VCaP (cell line): ENCODE measurements at regions not wholly inside any gene's neighbourhood (a gene's known extent, or its start where the extent isn't known, plus 50 kb on each side); places are given as distances from the start of the nearest gene placed in this dataset.
A peak's percentile ranks its signal among the peaks of the same experiment; 100 is the strongest.
"Not testable (repeated sequence)": the region's sequence is repeated elsewhere in the genome, so short reads cannot be mapped to it uniquely, and the experiment has no call there.

Source experiments
- H3K27ac ChIP-seq: fragments of 450-650 bp; 2 replicates; pipeline ENCODE4 v1.5.1; 2017
- TF ChIP-seq, protein P1 (sequence below): fragments of 450-650 bp; conservative IDR thresholded peaks from 2 replicates; pipeline ENCODE4 v1.5.1; 2017; ENCODE audit warnings: mild to moderate bottlenecking, moderate library complexity

DNA sequence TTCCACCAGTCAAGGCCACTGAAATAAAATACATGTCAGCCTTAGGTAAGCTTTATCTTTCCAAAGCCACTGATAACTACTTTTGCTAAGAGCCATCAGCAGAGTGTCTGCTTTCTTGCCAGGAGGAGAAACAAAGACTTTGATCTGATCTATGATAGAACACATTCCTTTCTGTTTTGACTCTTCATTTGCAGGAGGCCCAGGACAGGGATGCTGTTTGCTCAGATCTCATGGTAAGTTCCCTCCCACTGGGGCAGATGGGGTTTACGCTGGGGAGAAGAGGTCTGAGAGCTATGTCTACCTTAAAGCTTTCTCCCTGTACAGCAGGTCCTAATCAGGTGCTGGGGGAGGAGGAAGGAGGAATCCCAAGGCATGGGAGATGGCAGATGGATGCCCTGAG is 497.6 kb downstream of the NTRK2 start:
- TF ChIP-seq, protein P1, sequence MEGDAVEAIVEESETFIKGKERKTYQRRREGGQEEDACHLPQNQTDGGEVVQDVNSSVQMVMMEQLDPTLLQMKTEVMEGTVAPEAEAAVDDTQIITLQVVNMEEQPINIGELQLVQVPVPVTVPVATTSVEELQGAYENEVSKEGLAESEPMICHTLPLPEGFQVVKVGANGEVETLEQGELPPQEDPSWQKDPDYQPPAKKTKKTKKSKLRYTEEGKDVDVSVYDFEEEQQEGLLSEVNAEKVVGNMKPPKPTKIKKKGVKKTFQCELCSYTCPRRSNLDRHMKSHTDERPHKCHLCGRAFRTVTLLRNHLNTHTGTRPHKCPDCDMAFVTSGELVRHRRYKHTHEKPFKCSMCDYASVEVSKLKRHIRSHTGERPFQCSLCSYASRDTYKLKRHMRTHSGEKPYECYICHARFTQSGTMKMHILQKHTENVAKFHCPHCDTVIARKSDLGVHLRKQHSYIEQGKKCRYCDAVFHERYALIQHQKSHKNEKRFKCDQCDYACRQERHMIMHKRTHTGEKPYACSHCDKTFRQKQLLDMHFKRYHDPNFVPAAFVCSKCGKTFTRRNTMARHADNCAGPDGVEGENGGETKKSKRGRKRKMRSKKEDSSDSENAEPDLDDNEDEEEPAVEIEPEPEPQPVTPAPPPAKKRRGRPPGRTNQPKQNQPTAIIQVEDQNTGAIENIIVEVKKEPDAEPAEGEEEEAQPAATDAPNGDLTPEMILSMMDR = no peak
- peak overlapping the region; percentile 36; the same call in 1 of the 2 replicates for H3K27ac ChIP-seq

DNA sequence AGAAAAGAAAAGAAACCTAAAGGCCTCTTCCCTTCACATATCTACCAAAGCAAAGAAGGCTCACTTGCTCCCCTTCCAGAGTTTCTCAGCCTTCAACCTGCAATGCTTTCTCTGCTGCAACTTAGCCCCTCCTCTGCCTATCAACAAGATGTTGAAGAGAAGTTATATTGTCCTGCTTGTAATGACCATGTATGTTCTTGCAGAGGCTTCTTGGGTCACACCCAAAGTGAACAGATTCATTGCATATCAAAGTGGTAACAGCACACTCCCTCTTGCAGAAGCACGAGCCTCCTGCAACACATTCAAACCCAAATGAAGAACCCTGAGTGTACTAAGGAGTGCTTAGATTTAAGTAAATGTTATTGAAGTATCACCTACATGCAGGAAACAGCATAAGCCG is 494.3 kb downstream of the NTRK2 start:
- H3K27ac ChIP-seq = no peak overlapping the region
- TF ChIP-seq, protein P1 = no peak

DNA sequence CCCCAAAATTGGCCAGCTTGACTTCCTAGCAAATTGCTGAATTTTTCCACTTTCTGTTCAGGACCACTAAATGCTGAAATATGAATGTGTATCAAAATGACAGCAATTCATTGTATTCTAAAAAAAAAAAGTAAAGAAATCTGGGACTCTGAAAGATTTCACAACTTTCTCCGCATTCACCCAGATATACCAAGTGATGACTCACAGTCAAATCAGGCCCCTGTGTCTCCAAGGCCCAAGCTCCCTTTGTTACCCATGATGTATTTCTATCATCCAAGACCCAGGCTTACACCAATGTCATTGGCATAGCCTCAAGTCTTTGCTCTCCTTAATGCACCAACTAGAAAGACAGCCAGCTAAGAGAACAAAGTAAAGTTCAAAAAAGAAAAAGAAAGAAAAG is 493.9 kb downstream of the NTRK2 start:
- TF ChIP-seq, protein P1 = no peak
- H3K27ac ChIP-seq = no peak overlapping the region

DNA sequence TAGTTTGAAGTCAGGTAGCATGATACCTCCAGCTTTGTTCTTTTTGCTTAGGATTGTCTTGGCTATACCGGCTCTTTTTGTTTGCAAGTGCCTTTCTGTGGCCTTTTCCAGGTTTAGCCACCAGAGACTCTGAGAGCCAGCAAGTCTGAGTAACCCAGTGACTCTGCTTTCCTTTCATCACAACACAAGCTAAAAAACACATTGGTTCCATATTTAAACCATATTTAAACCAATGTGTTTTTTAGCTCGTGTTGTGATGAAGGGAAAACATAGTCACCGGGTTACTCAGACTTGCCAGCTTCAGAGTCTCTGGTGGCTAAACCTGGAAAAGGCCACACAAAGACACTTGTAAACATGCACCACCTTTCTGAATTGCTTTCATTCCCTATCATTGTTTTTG is 493.3 kb downstream of the NTRK2 start:
- H3K27ac ChIP-seq = no peak overlapping the region
- TF ChIP-seq, protein P1 = no peak

DNA sequence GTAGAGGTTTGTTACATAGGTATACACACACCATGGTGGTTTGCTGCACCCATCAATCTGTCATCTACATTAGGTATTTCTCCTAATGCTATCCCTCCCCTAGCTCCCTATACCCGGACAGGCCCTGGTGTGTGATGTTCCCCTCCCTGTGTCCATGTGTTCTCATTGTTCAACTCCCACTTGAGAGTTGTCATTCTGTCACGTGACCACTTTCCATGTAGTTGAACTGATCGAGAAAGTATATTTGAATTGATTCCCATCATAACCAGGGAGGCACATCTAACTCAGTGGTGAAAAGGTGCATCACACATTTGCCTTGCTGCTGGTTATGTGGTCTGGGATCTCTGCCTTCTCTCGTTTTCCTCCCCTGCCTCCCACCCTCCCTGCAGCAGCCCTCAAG is 491.4 kb downstream of the NTRK2 start:
- H3K27ac ChIP-seq = not testable (repeated sequence)

DNA sequence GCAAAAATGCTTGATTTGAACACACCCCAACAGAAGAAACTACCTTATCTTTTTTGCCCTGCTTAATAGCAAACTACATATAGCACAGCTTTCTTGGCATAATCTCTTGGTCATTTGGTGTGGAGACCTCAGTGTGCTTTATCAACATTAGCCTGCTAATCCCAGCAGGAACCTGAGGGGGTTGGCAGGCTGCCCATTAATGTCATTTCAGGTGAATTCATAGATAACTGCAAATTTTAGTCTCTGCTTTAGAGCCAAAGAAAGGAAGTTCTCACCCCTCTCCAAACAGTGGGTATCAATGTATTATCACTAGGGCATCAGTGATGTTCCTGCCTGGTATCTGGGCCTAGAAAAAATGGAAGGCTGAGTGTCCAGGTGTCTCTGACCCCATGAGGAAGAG is 489.0 kb downstream of the NTRK2 start:
- TF ChIP-seq, protein P1 = no peak
- H3K27ac ChIP-seq = peak overlapping the region; percentile 60; the same call in 1 of the 2 replicates

DNA sequence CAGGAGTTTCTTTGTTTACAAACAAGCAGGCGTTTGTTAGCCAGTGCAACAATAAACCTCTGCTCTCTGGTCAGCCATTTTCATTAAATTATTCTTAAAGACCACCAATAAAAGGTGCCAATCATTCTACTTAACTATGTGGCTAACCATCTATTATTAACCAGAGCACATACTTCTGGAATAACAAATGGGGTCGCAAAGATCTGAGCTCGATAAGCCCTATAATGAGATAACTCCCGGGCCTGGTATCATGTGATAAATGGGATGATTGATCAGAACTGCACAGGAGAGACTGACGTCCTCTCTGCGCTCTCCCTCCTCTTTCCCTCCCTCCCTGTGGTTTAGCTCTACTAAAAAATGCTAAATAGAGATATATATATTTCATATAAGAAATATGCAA is 488.2 kb downstream of the NTRK2 start:
- H3K27ac ChIP-seq = peak overlapping the region; percentile 60; the same call in 1 of the 2 replicates
- TF ChIP-seq, protein P1 = no peak

DNA sequence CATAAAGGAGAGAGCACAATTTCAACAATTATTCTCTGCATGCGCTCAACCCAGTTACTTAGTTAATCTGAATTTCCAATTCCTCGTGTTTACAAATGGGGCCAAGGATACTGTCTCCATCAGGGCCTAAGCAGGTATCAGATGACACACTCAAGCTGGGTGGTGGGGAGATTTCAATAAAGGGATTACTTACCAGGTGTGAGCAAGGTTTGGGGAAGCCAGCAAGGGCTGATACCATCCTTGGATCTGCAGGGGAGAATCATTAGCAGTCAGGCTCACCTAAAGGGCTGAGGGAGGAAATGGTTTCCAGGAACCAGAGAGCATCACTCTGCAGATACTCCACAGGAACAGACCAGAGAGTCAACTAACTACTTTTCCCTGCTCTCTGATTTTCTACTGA is 487.1 kb downstream of the NTRK2 start:
- peak overlapping the region; percentile 60; the same call in 1 of the 2 replicates for H3K27ac ChIP-seq
- TF ChIP-seq, protein P1 = no peak
